CD8-positive, alpha-beta memory T cell (primary cell): ENCODE measurements at regions not wholly inside any gene's neighbourhood (a gene's known extent, or its start where the extent isn't known, plus 50 kb on each side); places are given as distances from the start of the nearest gene placed in this dataset.

ENCODE experiments used
- CTCF ChIA-PET: fragments of 350-600 bp; sonication (Branson Sonifier 250); formaldehyde crosslinking; loops from one replicate; lab custom pipeline; 2021; ENCODE audit warnings: antibody characterized with exemption; lab: Charles Lee
- POLR2A ChIA-PET: fragments of 350-600 bp; sonication (Branson Sonifier 250); formaldehyde crosslinking; loops from one replicate; lab custom pipeline; 2021; ENCODE audit warnings: antibody characterized with exemption; lab: Charles Lee
- DNase-seq, 5 donors: peaks; one replicate each; pipeline versions ENCODE4 v3.0.0 to v3.0.0-alpha.2; 2020 to 2022; ENCODE audit warnings: mixed read lengths in 1 of 5
- H3K27ac ChIP-seq: one replicate; pipeline ENCODE4 v1.7.0; 2013; ENCODE audit warnings: low read depth, mild to moderate bottlenecking, low read length, moderate library complexity
- H3K27me3 ChIP-seq: 2 replicates; pipeline ENCODE4 v1.7.0; 2013; ENCODE audit warnings: low read length, mild to moderate bottlenecking; ENCODE audit not compliant: insufficient read depth, poor library complexity, severe bottlenecking
- H3K36me3 ChIP-seq: 2 replicates; pipeline ENCODE4 v1.7.0; 2013; ENCODE audit warnings: mild to moderate bottlenecking, low read length, moderate library complexity; ENCODE audit not compliant: insufficient read depth
- H3K4me1 ChIP-seq: 2 replicates; pipeline ENCODE4 v1.7.0; 2013; ENCODE audit warnings: mild to moderate bottlenecking, low read length, moderate library complexity; ENCODE audit not compliant: insufficient read depth
- H3K4me3 ChIP-seq: 2 replicates; pipeline ENCODE4 v1.7.0; 2013; ENCODE audit warnings: mild to moderate bottlenecking, low read length
- H3K9me3 ChIP-seq: 2 replicates; pipeline ENCODE4 v1.7.0; 2013; ENCODE audit warnings: mild to moderate bottlenecking, low read length
- H3K27ac Mint-ChIP-seq, 8 donors: one replicate each; pipeline ENCODE4 v1.8.0; 2020 to 2021; ENCODE audit warnings: mixed read lengths in 8 of 8, mild to moderate bottlenecking in 6 of 8, inconsistent platforms in 3 of 8, moderate library complexity in 3 of 8
- H3K27me3 Mint-ChIP-seq, 2 donors: one replicate each; pipeline ENCODE4 v1.8.0; 2020 to 2021; ENCODE audit warnings: mixed read lengths in 2 of 2, mild to moderate bottlenecking in 1 of 2, moderate library complexity in 1 of 2
- H3K36me3 Mint-ChIP-seq, 3 donors: one replicate each; pipeline ENCODE4 v1.8.0; 2020 to 2021; ENCODE audit warnings: mixed read lengths in 3 of 3, inconsistent platforms in 1 of 3, mild to moderate bottlenecking in 1 of 3
- H3K4me1 Mint-ChIP-seq, 3 donors: one replicate each; pipeline ENCODE4 v1.8.0; 2020 to 2021; ENCODE audit warnings: mixed read lengths in 3 of 3, inconsistent platforms in 1 of 3, mild to moderate bottlenecking in 1 of 3
- H3K4me3 Mint-ChIP-seq, 7 donors: one replicate each; pipeline ENCODE4 v1.8.0; 2020 to 2021; ENCODE audit warnings: mixed read lengths in 7 of 7, mild to moderate bottlenecking in 6 of 7, moderate library complexity in 4 of 7, inconsistent platforms in 2 of 7
- H3K9me3 Mint-ChIP-seq, 5 donors: one replicate each; pipeline ENCODE4 v1.8.0; 2020 to 2022; ENCODE audit warnings: mixed read lengths in 5 of 5, mild to moderate bottlenecking in 3 of 5, moderate library complexity in 2 of 5, inconsistent platforms in 1 of 5

- ChIA-PET POLR2A (no interaction called here), CTCF (no interaction called here)
- Mint-ChIP-seq H3K4me3 (no peak overlapping the region), H3K27me3 (no peaks in the 10 kb centered on the region), H3K27ac (no peak overlapping the region), H3K36me3 (no peaks in the 10 kb centered on the region), H3K4me1 (no peaks in the 10 kb centered on the region), H3K9me3 (peaks cover 0 to 24% (median 3%) of the 10 kb centered on the region in 5 donors)
- H3K4me1 ChIP-seq, result no peaks in the 10 kb centered on the region
- no peak overlapping the region for H3K27ac ChIP-seq
- H3K9me3 ChIP-seq, result no peaks in the 10 kb centered on the region
- H3K27me3 ChIP-seq, result no peaks in the 10 kb centered on the region
- DNase-seq, result no peak
- no peaks in the 10 kb centered on the region for H3K36me3 ChIP-seq
- no peak overlapping the region for H3K4me3 ChIP-seq
Measured at GRCh38 chr21:27423906-27424595, 457.2 kb upstream of the ADAMTS5 start.

- Histone ChIP-seq H3K4me3 (no peak overlapping the region), H3K4me1 (no peaks in the 10 kb centered on the region), H3K9me3 (no peaks in the 10 kb centered on the region), H3K36me3 (no peaks in the 10 kb centered on the region), H3K27ac (no peak overlapping the region), H3K27me3 (no peaks in the 10 kb centered on the region)
- Mint-ChIP-seq H3K4me1 (no peaks in the 10 kb centered on the region), H3K9me3 (peaks cover 0 to 14% (median 3%) of the 10 kb centered on the region in 5 donors), H3K4me3 (no peak overlapping the region), H3K36me3 (no peaks in the 10 kb centered on the region), H3K27ac (no peak overlapping the region), H3K27me3 (no peaks in the 10 kb centered on the region)
- ChIA-PET CTCF (no interaction called here), POLR2A (no interaction called here)
- DNase-seq, result no peak
Measured at GRCh38 chr21:27423038-27423437, 456.1 kb upstream of the ADAMTS5 start.

- Histone ChIP-seq H3K4me3 (no peak overlapping the region), H3K27me3 (no peaks in the 10 kb centered on the region), H3K36me3 (no peaks in the 10 kb centered on the region), H3K9me3 (no peaks in the 10 kb centered on the region), H3K4me1 (no peaks in the 10 kb centered on the region), H3K27ac (no peak overlapping the region)
- CTCF ChIA-PET, result no interaction called here
- Mint-ChIP-seq H3K27me3 (no peaks in the 10 kb centered on the region), H3K9me3 (peaks cover 0 to 13% (median 3%) of the 10 kb centered on the region in 5 donors), H3K36me3 (no peaks in the 10 kb centered on the region), H3K4me1 (no peaks in the 10 kb centered on the region), H3K4me3 (no peak overlapping the region), H3K27ac (no peak overlapping the region)
- POLR2A ChIA-PET, result no interaction called here
- no peak for DNase-seq
Measured at GRCh38 chr21:27422435-27422834, 455.5 kb upstream of the ADAMTS5 start.

GRCh38 chr21:27421654-27422053 is 454.8 kb upstream of the ADAMTS5 start:
- Histone ChIP-seq H3K4me1 (no peaks in the 10 kb centered on the region), H3K27me3 (no peaks in the 10 kb centered on the region), H3K36me3 (no peaks in the 10 kb centered on the region), H3K9me3 (no peaks in the 10 kb centered on the region), H3K27ac (no peak overlapping the region), H3K4me3 (no peak overlapping the region)
- H3K4me1 Mint-ChIP-seq, result no peaks in the 10 kb centered on the region
- no peaks in the 10 kb centered on the region for H3K27me3 Mint-ChIP-seq
- ChIA-PET CTCF (no interaction called here), POLR2A (no interaction called here)
- H3K4me3 Mint-ChIP-seq, result no peak overlapping the region
- H3K36me3 Mint-ChIP-seq, result no peaks in the 10 kb centered on the region
- peaks cover 0 to 13% (median 5%) of the 10 kb centered on the region in 5 donors for H3K9me3 Mint-ChIP-seq
- DNase-seq, result no peak
- H3K27ac Mint-ChIP-seq, result no peak overlapping the region

DNA sequence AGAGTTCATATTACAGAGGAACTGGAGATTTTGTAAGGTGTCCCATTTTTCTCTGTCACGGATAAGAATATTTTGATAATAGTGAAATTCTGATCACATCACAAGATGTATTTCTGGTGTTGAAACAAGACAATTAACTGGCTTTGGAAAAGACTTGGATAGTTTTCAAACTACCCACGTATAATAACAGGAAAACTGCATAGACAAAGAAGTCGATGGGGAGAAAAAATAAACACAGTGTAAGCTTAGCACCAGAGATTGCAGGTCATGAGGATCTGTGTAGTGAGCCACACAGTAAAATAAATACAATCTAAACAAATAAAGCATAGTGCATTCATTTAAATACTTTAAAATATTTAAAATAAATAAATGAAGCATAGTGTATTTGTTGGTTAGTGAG is 452.3 kb upstream of the ADAMTS5 start:
- Mint-ChIP-seq H3K27ac (no peak overlapping the region), H3K27me3 (no peaks in the 10 kb centered on the region), H3K4me1 (no peaks in the 10 kb centered on the region), H3K4me3 (no peak overlapping the region), H3K9me3 (peaks cover 0 to 23% (median 5%) of the 10 kb centered on the region in 5 donors), H3K36me3 (no peaks in the 10 kb centered on the region)
- Histone ChIP-seq H3K4me1 (no peaks in the 10 kb centered on the region), H3K27ac (no peak overlapping the region), H3K36me3 (no peaks in the 10 kb centered on the region), H3K9me3 (no peaks in the 10 kb centered on the region), H3K4me3 (no peak overlapping the region), H3K27me3 (no peaks in the 10 kb centered on the region)
- POLR2A ChIA-PET, result no interaction called here
- CTCF ChIA-PET, result no interaction called here
- DNase-seq, result no peak

DNA sequence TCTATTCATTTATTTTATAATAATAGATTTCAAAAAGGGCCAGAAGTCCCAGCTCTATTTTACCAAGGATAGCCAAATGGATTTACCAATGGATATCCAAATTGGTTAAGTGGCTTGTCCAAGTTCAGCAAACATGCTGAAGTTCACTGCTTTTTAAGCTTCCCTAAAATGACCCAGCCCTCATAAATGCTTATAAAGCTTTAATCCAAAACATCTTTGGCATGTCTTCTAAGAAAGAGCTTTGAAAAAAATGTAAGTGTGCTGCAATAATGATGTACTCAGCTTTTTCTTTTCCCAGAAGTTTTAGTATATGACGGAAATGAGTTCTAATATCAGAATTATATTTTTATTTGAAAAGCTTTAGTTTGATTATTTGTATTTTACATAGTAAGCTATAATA is 451.5 kb upstream of the ADAMTS5 start:
- Mint-ChIP-seq H3K9me3 (peaks cover 0 to 23% (median 5%) of the 10 kb centered on the region in 5 donors), H3K27ac (no peak overlapping the region), H3K4me1 (no peaks in the 10 kb centered on the region), H3K4me3 (no peak overlapping the region), H3K36me3 (no peaks in the 10 kb centered on the region), H3K27me3 (no peaks in the 10 kb centered on the region)
- Histone ChIP-seq H3K4me3 (no peak overlapping the region), H3K36me3 (no peaks in the 10 kb centered on the region), H3K27me3 (no peaks in the 10 kb centered on the region), H3K27ac (no peak overlapping the region), H3K9me3 (no peaks in the 10 kb centered on the region), H3K4me1 (no peaks in the 10 kb centered on the region)
- CTCF ChIA-PET, result no interaction called here
- POLR2A ChIA-PET, result no interaction called here
- no peak for DNase-seq

GRCh38 chr21:27412530-27412929 is 445.6 kb upstream of the ADAMTS5 start:
- Histone ChIP-seq H3K27ac (no peak overlapping the region), H3K36me3 (no peaks in the 10 kb centered on the region), H3K4me1 (no peaks in the 10 kb centered on the region), H3K9me3 (no peaks in the 10 kb centered on the region), H3K27me3 (no peaks in the 10 kb centered on the region), H3K4me3 (no peak overlapping the region)
- ChIA-PET CTCF (no interaction called here), POLR2A (no interaction called here)
- no peak for DNase-seq
- no peak overlapping the region for H3K4me3 Mint-ChIP-seq
- H3K9me3 Mint-ChIP-seq, result peaks cover 0 to 17% (median 2%) of the 10 kb centered on the region in 5 donors
- no peaks in the 10 kb centered on the region for H3K36me3 Mint-ChIP-seq
- no peaks in the 10 kb centered on the region for H3K27me3 Mint-ChIP-seq
- H3K4me1 Mint-ChIP-seq, result no peaks in the 10 kb centered on the region
- H3K27ac Mint-ChIP-seq, result no peak overlapping the region

- Histone ChIP-seq H3K27ac (no peak overlapping the region), H3K36me3 (no peaks in the 10 kb centered on the region), H3K27me3 (no peaks in the 10 kb centered on the region), H3K9me3 (no peaks in the 10 kb centered on the region), H3K4me3 (no peak overlapping the region), H3K4me1 (no peaks in the 10 kb centered on the region)
- no peaks in the 10 kb centered on the region for H3K4me1 Mint-ChIP-seq
- POLR2A ChIA-PET, result no interaction called here
- CTCF ChIA-PET, result no interaction called here
- H3K27me3 Mint-ChIP-seq, result no peaks in the 10 kb centered on the region
- no peak for DNase-seq
- no peak overlapping the region for H3K4me3 Mint-ChIP-seq
- H3K36me3 Mint-ChIP-seq, result no peaks in the 10 kb centered on the region
- peaks cover 1 to 9% (median 3%) of the 10 kb centered on the region in 5 donors for H3K9me3 Mint-ChIP-seq
- H3K27ac Mint-ChIP-seq, result no peak overlapping the region
Measured at GRCh38 chr21:27408826-27409225, 441.9 kb upstream of the ADAMTS5 start.
